H9 (cell line): ENCODE measurements at regions not wholly inside any gene's neighbourhood (a gene's known extent, or its start where the extent isn't known, plus 50 kb on each side); places are given as distances from the start of the nearest gene placed in this dataset.

Experiments
- DNase-seq: peaks from one replicate; pipeline ENCODE4 v3.0.0-alpha.2; 2017
- H2AFZ ChIP-seq: one replicate; pipeline ENCODE4 v1.6.1; 2013; ENCODE audit warnings: mild to moderate bottlenecking, low read length, control low read depth, moderate library complexity
- H2AK5ac ChIP-seq: 2 replicates; pipeline ENCODE4 v1.6.1; 2013; ENCODE audit warnings: low read length, control low read depth, mixed read lengths; ENCODE audit not compliant: insufficient read length
- H2BK120ac ChIP-seq: one replicate; pipeline ENCODE4 v1.6.1; 2013; ENCODE audit warnings: low read depth, mild to moderate bottlenecking, low read length, control low read depth, inconsistent platforms; ENCODE audit not compliant: poor library complexity, severe bottlenecking
- H2BK12ac ChIP-seq: 2 replicates; pipeline ENCODE4 v1.6.1; 2013; ENCODE audit warnings: low read length, control low read depth, mixed read lengths, low read depth; ENCODE audit not compliant: insufficient read length
- H2BK15ac ChIP-seq: 2 replicates; pipeline ENCODE4 v1.6.1; 2013; ENCODE audit warnings: low read depth, low read length, control low read depth
- H2BK20ac ChIP-seq: one replicate; pipeline ENCODE4 v1.6.1; 2013; ENCODE audit warnings: low read depth, mild to moderate bottlenecking, low read length, control low read depth, inconsistent platforms; ENCODE audit not compliant: poor library complexity, severe bottlenecking
- H2BK5ac ChIP-seq: 2 replicates; pipeline ENCODE4 v1.6.1; 2013; ENCODE audit warnings: low read length, control low read depth, mixed read lengths; ENCODE audit not compliant: insufficient read length
- H3K14ac ChIP-seq: 2 replicates; pipeline ENCODE4 v1.6.1; 2013; ENCODE audit warnings: low read length, control low read depth; ENCODE audit not compliant: insufficient read depth
- H3K18ac ChIP-seq: 2 replicates; pipeline ENCODE4 v1.6.1; 2013; ENCODE audit warnings: low read depth, mild to moderate bottlenecking, mixed read lengths, low read length, control low read depth; ENCODE audit not compliant: insufficient read length
- H3K23ac ChIP-seq: 2 replicates; pipeline ENCODE4 v1.6.1; 2013; ENCODE audit warnings: low read length, control low read depth, mixed read lengths, low read depth; ENCODE audit not compliant: insufficient read length
- H3K23me2 ChIP-seq: 2 replicates; pipeline ENCODE4 v1.6.1; 2013; ENCODE audit warnings: low read depth, mild to moderate bottlenecking, mixed read lengths, low read length, control low read depth; ENCODE audit not compliant: insufficient read length, poor library complexity, severe bottlenecking
- H3K27ac ChIP-seq: 2 replicates; pipeline ENCODE4 v1.5.1; 2013; ENCODE audit warnings: low read length, control low read depth, mixed read lengths, low read depth; ENCODE audit not compliant: insufficient read length
- H3K27me3 ChIP-seq: 2 replicates; pipeline ENCODE4 v1.6.1; 2013; ENCODE audit warnings: low read length, control low read depth, inconsistent platforms; ENCODE audit not compliant: insufficient read depth
- H3K4ac ChIP-seq: 2 replicates; pipeline ENCODE4 v1.6.1; 2013; ENCODE audit warnings: low read depth, mild to moderate bottlenecking, control low read depth, inconsistent platforms, low read length, moderate library complexity
- H3K4me1 ChIP-seq: 2 replicates; pipeline ENCODE4 v1.6.1; 2013; ENCODE audit warnings: low read length, control low read depth, inconsistent platforms; ENCODE audit not compliant: insufficient read depth
- H3K4me2 ChIP-seq: 2 replicates; pipeline ENCODE4 v1.6.1; 2013; ENCODE audit warnings: low read length, control low read depth, mixed read lengths; ENCODE audit not compliant: insufficient read length, insufficient read depth
- H3K56ac ChIP-seq: 2 replicates; pipeline ENCODE4 v1.6.1; 2013; ENCODE audit warnings: low read depth, mild to moderate bottlenecking, mixed read lengths, low read length, control low read depth; ENCODE audit not compliant: insufficient read length
- H3K79me1 ChIP-seq: 2 replicates; pipeline ENCODE4 v1.6.1; 2013; ENCODE audit warnings: low read depth, mild to moderate bottlenecking, moderate library complexity, low read length, control low read depth, inconsistent platforms; ENCODE audit not compliant: insufficient read depth, poor library complexity, severe bottlenecking
- H3K79me2 ChIP-seq: 2 replicates; pipeline ENCODE4 v1.6.1; 2013; ENCODE audit warnings: low read length, control low read depth, inconsistent platforms; ENCODE audit not compliant: insufficient read depth
- H3K9ac ChIP-seq: 2 replicates; pipeline ENCODE4 v1.6.1; 2013; ENCODE audit warnings: low read length, control low read depth, mixed read lengths; ENCODE audit not compliant: insufficient read length; ENCODE audit errors: extremely low read depth
- H3K9me3 ChIP-seq: one replicate; pipeline ENCODE4 v1.6.1; 2013; ENCODE audit warnings: low read depth, low read length, inconsistent platforms; ENCODE audit not compliant: control insufficient read depth
- H3T11ph ChIP-seq: one replicate; pipeline ENCODE4 v1.6.1; 2013; ENCODE audit warnings: mild to moderate bottlenecking, low read length, control low read depth, inconsistent platforms
- H4K20me1 ChIP-seq: one replicate; pipeline ENCODE4 v1.6.1; 2013; ENCODE audit not compliant: control insufficient read depth, insufficient read length, insufficient read depth
- H4K5ac ChIP-seq: 2 replicates; pipeline ENCODE4 v1.6.1; 2013; ENCODE audit warnings: low read depth, mild to moderate bottlenecking, mixed read lengths, low read length, control low read depth; ENCODE audit not compliant: insufficient read length
- H4K8ac ChIP-seq: replicated peaks from 2 replicates; pipeline ENCODE4 v1.6.1; 2013; ENCODE audit warnings: low read length, control low read depth, mixed read lengths, low read depth; ENCODE audit not compliant: insufficient read length
- H4K91ac ChIP-seq: 2 replicates; pipeline ENCODE4 v1.6.1; 2013; ENCODE audit warnings: low read depth, mild to moderate bottlenecking, moderate library complexity, mixed read lengths, low read length, control low read depth; ENCODE audit not compliant: insufficient read length
- H3K27ac Mint-ChIP-seq, 3 experiments: 2 replicates in 2 of 3; 3 replicates in 1 of 3; pipeline ENCODE4 v1.8.0; 2020 to 2021; ENCODE audit warnings: mixed read lengths in 3 of 3, mild to moderate bottlenecking in 1 of 3, moderate library complexity in 1 of 3
- H3K27me3 Mint-ChIP-seq: 2 replicates; pipeline ENCODE4 v1.8.0; 2021; ENCODE audit warnings: low read depth, mild to moderate bottlenecking, moderate library complexity, mixed read lengths
- H3K36me3 Mint-ChIP-seq, 3 experiments: 2 replicates in 2 of 3; 3 replicates in 1 of 3; pipeline ENCODE4 v1.8.0; 2020 to 2021; ENCODE audit warnings: low read depth in 3 of 3, mixed read lengths in 3 of 3; ENCODE audit not compliant: insufficient read depth in 1 of 3
- H3K4me1 Mint-ChIP-seq, 2 experiments: 2 replicates each; pipeline ENCODE4 v1.8.0; 2020; ENCODE audit warnings: mixed read lengths in 2 of 2
- H3K4me3 Mint-ChIP-seq, 2 experiments: 2 replicates in 1 of 2; 3 replicates in 1 of 2; pipeline ENCODE4 v1.8.0; 2020 to 2021; ENCODE audit warnings: mild to moderate bottlenecking in 2 of 2, mixed read lengths in 2 of 2, moderate library complexity in 1 of 2
- H3K9me3 Mint-ChIP-seq, 2 experiments: 2 replicates in 1 of 2; 3 replicates in 1 of 2; pipeline ENCODE4 v1.8.0; 2020; ENCODE audit warnings: mild to moderate bottlenecking in 2 of 2, mixed read lengths in 2 of 2, moderate library complexity in 1 of 2
- CTCF ChIP-seq: fragments of 200-600 bp; sonication (generic); conservative IDR thresholded peaks from 3 replicates; pipeline ENCODE4 v1.8.0; 2021; ENCODE audit warnings: antibody characterized with exemption, mild to moderate bottlenecking
- WGBS: extraction: QIAGEN DNeasy Blood & Tissue Kit; methylation state at CpG from one replicate; pipeline ENCODE4 v1.1.7; 2013; ENCODE audit warnings: missing lambda C conversion rate, low lambda C conversion rate, mixed read lengths; ENCODE audit not compliant: insufficient read length; ENCODE audit errors: extremely low coverage; 5-methylcytosine and 5-hydroxymethylcytosine counted together

- H4K20me1 ChIP-seq: no peaks in the 10 kb centered on the region
- H3K79me2 ChIP-seq: no peaks in the 10 kb centered on the region
- TF ChIP-seq CTCF: no peak
- no peak overlapping the region for H4K5ac ChIP-seq
- no peak overlapping the region for H3K23ac ChIP-seq
- H2BK120ac ChIP-seq: no peak overlapping the region
- Mint-ChIP-seq H3K4me3 (no peak overlapping the region), H3K9me3 (no peaks in the 10 kb centered on the region), H3K27ac (no peak overlapping the region), H3K27me3 (no peaks in the 10 kb centered on the region), H3K4me1 (peaks cover 2 to 3% of the 10 kb centered on the region in 2 experiments), H3K36me3 (peaks cover 0 to 4% (median 0%) of the 10 kb centered on the region in 3 experiments; a peak in 1 of 7 replicates)
- H3K4me2 ChIP-seq: no peak overlapping the region
- H3K79me1 ChIP-seq: no peaks in the 10 kb centered on the region
- H2BK5ac ChIP-seq: no peak overlapping the region
- H2AK5ac ChIP-seq: no peak overlapping the region
- H3K18ac ChIP-seq: no peak overlapping the region
- H3K56ac ChIP-seq: no peak overlapping the region
- DNase-seq: no peak
- no peak overlapping the region for H3K9ac ChIP-seq
- no peaks in the 10 kb centered on the region for H3K4me1 ChIP-seq
- H3K23me2 ChIP-seq: no peaks in the 10 kb centered on the region
- no peak overlapping the region for H3K27ac ChIP-seq
- H3K4ac ChIP-seq: no peak overlapping the region
- no peak overlapping the region for H4K91ac ChIP-seq
- H2BK12ac ChIP-seq: no peak overlapping the region
- no peak overlapping the region for H3T11ph ChIP-seq
- H3K14ac ChIP-seq: no peak overlapping the region
- no peak overlapping the region for H2BK15ac ChIP-seq
- H2BK20ac ChIP-seq: no peak overlapping the region
- no peak overlapping the region for H4K8ac ChIP-seq
- H3K9me3 ChIP-seq: no peaks in the 10 kb centered on the region
- WGBS: no CpG with 5 or more reads among the region's 4 CpGs
- H2AFZ ChIP-seq: no peak overlapping the region
- no peaks in the 10 kb centered on the region for H3K27me3 ChIP-seq
Observed at GRCh38 chr6:65761890-65762289, 54.9 kb upstream of the EYS start.
